ENCODE measurements at regions not wholly inside any gene's neighbourhood (a gene's known extent, or its start where the extent isn't known, plus 50 kb on each side); places are given as distances from the start of the nearest gene placed in this dataset.

- FAIRE-seq: no peak
- no peak for DNase-seq (ENCODE audit: insufficient read length, low spot score)
Measured at GRCh38 chr2:139217641-139218040, 437.5 kb upstream of the NXPH2 start.

GRCh38 chr2:139216435-139216834 is 436.2 kb upstream of the NXPH2 start:
- no peak for DNase-seq (ENCODE audit: insufficient read length, low spot score)

GRCh38 chr2:139214801-139215200 is 434.6 kb upstream of the NXPH2 start:
- FAIRE-seq: no peak
- no peak for DNase-seq (ENCODE audit: insufficient read length, low spot score)

More at GRCh38 chr2:139216435-139216834, 436.2 kb upstream of the NXPH2 start:
- FAIRE-seq: no peak

GRCh38 chr2:139209586-139209985 is 429.4 kb upstream of the NXPH2 start:
- no peak for DNase-seq (ENCODE audit: insufficient read length, low spot score)
- no peak for FAIRE-seq

GRCh38 chr2:139201516-139201915 is 421.3 kb upstream of the NXPH2 start:
- FAIRE-seq (no peak), DNase-seq (ENCODE audit: insufficient read length, low spot score) (no peak)

- no peak for DNase-seq (ENCODE audit: insufficient read length, low spot score)
- FAIRE-seq: no peak
Measured at GRCh38 chr2:139196754-139197153, 416.6 kb upstream of the NXPH2 start.

- DNase-seq (ENCODE audit: insufficient read length, low spot score): no peak
- FAIRE-seq: no peak
Measured at GRCh38 chr2:139194546-139194945, 414.4 kb upstream of the NXPH2 start.

- no peak for FAIRE-seq
- DNase-seq (ENCODE audit: insufficient read length, low spot score): no peak
Measured at GRCh38 chr2:139177041-139177440, 396.9 kb upstream of the NXPH2 start.

GRCh38 chr2:139175510-139175909 is 395.3 kb upstream of the NXPH2 start:
- FAIRE-seq: no peak
- DNase-seq (ENCODE audit: insufficient read length, low spot score): no peak

GRCh38 chr2:139170406-139170805 is 390.2 kb upstream of the NXPH2 start:
- DNase-seq (ENCODE audit: insufficient read length, low spot score) (no peak), FAIRE-seq (no peak)

- no peak for FAIRE-seq
- no peak for DNase-seq (ENCODE audit: insufficient read length, low spot score)
Measured at GRCh38 chr2:139165601-139166000, 385.4 kb upstream of the NXPH2 start.

- DNase-seq (ENCODE audit: insufficient read length, low spot score): no peak
- no peak for FAIRE-seq
Measured at GRCh38 chr2:139165041-139165440, 384.9 kb upstream of the NXPH2 start.

- FAIRE-seq (no peak), DNase-seq (ENCODE audit: insufficient read length, low spot score) (no peak)
Measured at GRCh38 chr2:139162957-139163356, 382.8 kb upstream of the NXPH2 start.

GRCh38 chr2:139162456-139162855 is 382.3 kb upstream of the NXPH2 start:
- FAIRE-seq: no peak

GRCh38 chr2:139160836-139161235 is 380.6 kb upstream of the NXPH2 start:
- DNase-seq (ENCODE audit: insufficient read length, low spot score) (no peak), FAIRE-seq (no peak)

More at GRCh38 chr2:139162456-139162855, 382.3 kb upstream of the NXPH2 start:
- DNase-seq (ENCODE audit: insufficient read length, low spot score): no peak

- FAIRE-seq (no peak), DNase-seq (ENCODE audit: insufficient read length, low spot score) (no peak)
Measured at GRCh38 chr2:139159177-139159576, 379.0 kb upstream of the NXPH2 start.

- no peak for DNase-seq (ENCODE audit: insufficient read length, low spot score)
Measured at GRCh38 chr2:139156730-139157129, 376.5 kb upstream of the NXPH2 start.

GRCh38 chr2:139155991-139156390 is 375.8 kb upstream of the NXPH2 start:
- FAIRE-seq (no peak), DNase-seq (ENCODE audit: insufficient read length, low spot score) (no peak)

More at GRCh38 chr2:139156730-139157129, 376.5 kb upstream of the NXPH2 start:
- FAIRE-seq: no peak

GRCh38 chr2:139142252-139142880 is 362.2 kb upstream of the NXPH2 start:
- FAIRE-seq: no peak
- DNase-seq (ENCODE audit: insufficient read length, low spot score): no peak

GRCh38 chr2:139124271-139124670 is 344.1 kb upstream of the NXPH2 start:
- no peak for FAIRE-seq
- no peak for DNase-seq (ENCODE audit: insufficient read length, low spot score)

GRCh38 chr2:139123795-139124194 is 343.6 kb upstream of the NXPH2 start:
- FAIRE-seq: no peak

GRCh38 chr2:139122711-139123158 is 342.5 kb upstream of the NXPH2 start:
- FAIRE-seq (no peak), DNase-seq (ENCODE audit: insufficient read length, low spot score) (no peak)

More at GRCh38 chr2:139123795-139124194, 343.6 kb upstream of the NXPH2 start:
- no peak for DNase-seq (ENCODE audit: insufficient read length, low spot score)

GRCh38 chr2:139099721-139100120 is 319.5 kb upstream of the NXPH2 start:
- no peak for FAIRE-seq
- DNase-seq (ENCODE audit: insufficient read length, low spot score): no peak
